HG02970 (cell line): ENCODE measurements at regions not wholly inside any gene's neighbourhood (a gene's known extent, or its start where the extent isn't known, plus 50 kb on each side); places are given as distances from the start of the nearest gene placed in this dataset.
"Not testable (repeated sequence)": the region's sequence is repeated elsewhere in the genome, so short reads cannot be mapped to it uniquely, and the experiment has no call there.

Experiments used
- ATAC-seq: cut with Tn5 transposase; IDR thresholded peaks from one replicate; pipeline ENCODE4 v1.9.1; 2021; ENCODE audit warnings: mild to moderate bottlenecking, moderate library complexity, moderate number of reproducible peaks; ENCODE audit not compliant: unreplicated experiment, low FRiP score

GRCh38 chr6:113006494-113006893 is 659.4 kb downstream of the RFPL4B start:
- ATAC-seq, result no peak

- ATAC-seq, result no peak
Observed at GRCh38 chr6:113009682-113010081, 662.6 kb downstream of the RFPL4B start.

- ATAC-seq, result no peak
Observed at GRCh38 chr6:113010196-113010989, 663.3 kb downstream of the RFPL4B start.

- ATAC-seq, result no peak
Observed at GRCh38 chr6:113011389-113011788, 664.3 kb downstream of the RFPL4B start.

- no peak for ATAC-seq
Observed at GRCh38 chr6:113011801-113012200, 664.7 kb downstream of the RFPL4B start.

GRCh38 chr6:113015249-113015648 is 668.1 kb downstream of the RFPL4B start:
- ATAC-seq, result no peak

- ATAC-seq, result no peak
Observed at GRCh38 chr6:113017353-113017752, 670.2 kb downstream of the RFPL4B start.

GRCh38 chr6:113018351-113019151 is 671.4 kb downstream of the RFPL4B start:
- ATAC-seq, result no peak

- no peak for ATAC-seq
Observed at GRCh38 chr6:113019176-113019575, 672.0 kb downstream of the RFPL4B start.

- no peak for ATAC-seq
Observed at GRCh38 chr6:113027780-113028179, 680.6 kb downstream of the RFPL4B start.

- ATAC-seq, result not testable (repeated sequence)
Observed at GRCh38 chr6:113029161-113029560, 682.0 kb downstream of the RFPL4B start.

GRCh38 chr6:113031591-113032238 is 684.6 kb downstream of the RFPL4B start:
- ATAC-seq, result no peak

- no peak for ATAC-seq
Observed at GRCh38 chr6:113039005-113039404, 691.9 kb downstream of the RFPL4B start.

GRCh38 chr6:113047148-113047547 is 700.0 kb downstream of the RFPL4B start:
- ATAC-seq, result no peak

- no peak for ATAC-seq
Observed at GRCh38 chr6:113047932-113048331, 700.8 kb downstream of the RFPL4B start.

GRCh38 chr6:113048741-113049140 is 701.6 kb downstream of the RFPL4B start:
- no peak for ATAC-seq

GRCh38 chr6:113049190-113049589 is 702.1 kb downstream of the RFPL4B start:
- ATAC-seq, result no peak

- no peak for ATAC-seq
Observed at GRCh38 chr6:113050010-113050858, 703.1 kb downstream of the RFPL4B start.

- ATAC-seq, result no peak
Observed at GRCh38 chr6:113050979-113051378, 703.8 kb downstream of the RFPL4B start.

- ATAC-seq, result no peak
Observed at GRCh38 chr6:113052506-113052905, 705.4 kb downstream of the RFPL4B start.
